Osteoblast (primary cell): ENCODE measurements at regions not wholly inside any gene's neighbourhood (a gene's known extent, or its start where the extent isn't known, plus 50 kb on each side); places are given as distances from the start of the nearest gene placed in this dataset.

Experiments used
- DNase-seq: peaks from one replicate; pipeline ENCODE4 v3.0.0; 2011; ENCODE audit warnings: low spot score, mixed read lengths; ENCODE audit not compliant: insufficient read length; ENCODE audit errors: missing footprints
- H2AFZ ChIP-seq: 2 replicates; pipeline ENCODE4 v1.6.0; 2011; ENCODE audit warnings: mild to moderate bottlenecking, low read length
- H3K27ac ChIP-seq: 2 replicates; pipeline ENCODE4 v1.5.1; 2011; ENCODE audit warnings: mild to moderate bottlenecking, low read depth, low read length, moderate library complexity
- H3K27me3 ChIP-seq: 2 replicates; pipeline ENCODE4 v1.6.0; 2012; ENCODE audit warnings: mild to moderate bottlenecking, control low read depth, inconsistent platforms, low read length, moderate library complexity; ENCODE audit not compliant: insufficient read depth
- H3K36me3 ChIP-seq: 2 replicates; pipeline ENCODE4 v1.5.1; 2011; ENCODE audit warnings: mild to moderate bottlenecking, low read length, control low read depth, moderate library complexity; ENCODE audit not compliant: insufficient read depth
- H3K4me1 ChIP-seq: 2 replicates; pipeline ENCODE4 v1.5.1; 2011; ENCODE audit warnings: mild to moderate bottlenecking, low read length, control low read depth, moderate library complexity; ENCODE audit not compliant: insufficient read depth
- H3K4me2 ChIP-seq: 2 replicates; pipeline ENCODE4 v1.6.0; 2011; ENCODE audit warnings: mild to moderate bottlenecking, low read length; ENCODE audit not compliant: insufficient read depth
- H3K4me3 ChIP-seq: fragments of 200-600 bp; sonication (generic); 3 replicates; pipeline ENCODE4 v1.5.1; 2012; ENCODE audit warnings: mild to moderate bottlenecking, low read length, inconsistent platforms; ENCODE audit not compliant: insufficient read depth
- H3K79me2 ChIP-seq: 2 replicates; pipeline ENCODE4 v1.6.0; 2012; ENCODE audit warnings: mild to moderate bottlenecking, low read length, control low read depth, inconsistent platforms; ENCODE audit not compliant: insufficient read depth
- H3K9me3 ChIP-seq: 2 replicates; pipeline ENCODE4 v1.5.1; 2011; ENCODE audit warnings: low read depth, low read length, control low read depth
- H4K20me1 ChIP-seq: 2 replicates; pipeline ENCODE4 v1.6.0; 2012; ENCODE audit warnings: mild to moderate bottlenecking, low read length, control low read depth; ENCODE audit not compliant: insufficient read depth
- CTCF ChIP-seq: IDR thresholded peaks from 2 replicates; pipeline ENCODE4 v1.5.1; 2011; ENCODE audit warnings: mild to moderate bottlenecking, low read depth, low read length, moderate library complexity; ENCODE audit errors: extremely low read depth

GRCh38 chr2:155747531-155747930 lies 585.0 kb downstream of the NR4A2 start:
- Histone ChIP-seq H3K4me1 (no peaks in the 10 kb centered on the region), H3K4me3 (no peak overlapping the region), H4K20me1 (no peaks in the 10 kb centered on the region), H3K27me3 (no peaks in the 10 kb centered on the region), H3K9me3 (no peaks in the 10 kb centered on the region), H3K27ac (no peak overlapping the region), H3K79me2 (no peaks in the 10 kb centered on the region), H2AFZ (no peak overlapping the region), H3K4me2 (no peak overlapping the region), H3K36me3 (no peaks in the 10 kb centered on the region)
- DNase-seq: no peak
- no peak for TF ChIP-seq CTCF

GRCh38 chr2:155733091-155733853 lies 599.2 kb downstream of the NR4A2 start:
- Histone ChIP-seq H2AFZ (no peak overlapping the region), H3K9me3 (no peaks in the 10 kb centered on the region), H3K4me1 (no peaks in the 10 kb centered on the region), H3K4me2 (no peak overlapping the region), H3K36me3 (no peaks in the 10 kb centered on the region), H3K27me3 (no peaks in the 10 kb centered on the region), H3K79me2 (no peaks in the 10 kb centered on the region), H3K27ac (no peak overlapping the region), H3K4me3 (no peak overlapping the region), H4K20me1 (no peaks in the 10 kb centered on the region)
- DNase-seq: no peak
- no peak for TF ChIP-seq CTCF

- no peak for DNase-seq
- no peaks in the 10 kb centered on the region for H3K9me3 ChIP-seq
- H3K27me3 ChIP-seq: no peaks in the 10 kb centered on the region
- no peaks in the 10 kb centered on the region for H3K36me3 ChIP-seq
- H2AFZ ChIP-seq: no peak overlapping the region
- TF ChIP-seq CTCF: no peak
- no peaks in the 10 kb centered on the region for H4K20me1 ChIP-seq
- H3K27ac ChIP-seq: no peak overlapping the region
- H3K79me2 ChIP-seq: no peaks in the 10 kb centered on the region
- no peak overlapping the region for H3K4me2 ChIP-seq
- no peaks in the 10 kb centered on the region for H3K4me1 ChIP-seq
- no peak overlapping the region for H3K4me3 ChIP-seq
Observed at GRCh38 chr2:155730804-155731203, 601.7 kb downstream of the NR4A2 start.

GRCh38 chr2:155727187-155727895 lies 605.2 kb downstream of the NR4A2 start:
- Histone ChIP-seq H3K36me3 (no peaks in the 10 kb centered on the region), H3K27ac (no peak overlapping the region), H3K4me3 (no peak overlapping the region), H3K27me3 (no peaks in the 10 kb centered on the region), H4K20me1 (no peaks in the 10 kb centered on the region), H3K79me2 (no peaks in the 10 kb centered on the region), H2AFZ (no peak overlapping the region), H3K4me1 (no peaks in the 10 kb centered on the region), H3K9me3 (no peaks in the 10 kb centered on the region), H3K4me2 (no peak overlapping the region)
- DNase-seq: no peak
- no peak for TF ChIP-seq CTCF
